HepG2 (cell line): ENCODE measurements at regions not wholly inside any gene's neighbourhood (a gene's known extent, or its start where the extent isn't known, plus 50 kb on each side); places are given as distances from the start of the nearest gene placed in this dataset.

Source experiments
- CTCF ChIP-seq: sonication (generic); formaldehyde crosslinking; IDR thresholded peaks from 2 replicates; pipeline ENCODE4 v1.5.0; 2020; ENCODE audit warnings: mild to moderate bottlenecking, missing genetic modification reagents, moderate library complexity
- GTF3A ChIP-seq: sonication (generic); formaldehyde crosslinking; conservative IDR thresholded peaks from 2 replicates; pipeline ENCODE4 v1.4.0; 2020; ENCODE audit warnings: mild to moderate bottlenecking, missing genetic modification reagents
- HNRNPK ChIP-seq: fragments of 200-400 bp; formaldehyde crosslinking; IDR thresholded peaks from 2 replicates; pipeline ENCODE4 v1.6.1; 2018; ENCODE audit warnings: low read length, low read depth, moderate library complexity, mild to moderate bottlenecking; ENCODE audit not compliant: poor library complexity, severe bottlenecking
- MNT ChIP-seq: fragments of 450-650 bp; IDR thresholded peaks from 2 replicates; pipeline ENCODE4 v1.6.1; 2016
- MTF1 ChIP-seq: sonication (generic); formaldehyde crosslinking; IDR thresholded peaks from 2 replicates; pipeline ENCODE4 v1.5.0; 2020; ENCODE audit warnings: missing genetic modification reagents
- MXD4 ChIP-seq: IDR thresholded peaks from 2 replicates; pipeline ENCODE4 v1.6.1; 2016; ENCODE audit warnings: mild to moderate bottlenecking, missing biosample characterization, missing genetic modification reagents
- POLR2A ChIP-seq, 2 experiments: IDR thresholded peaks; 2 replicates each; pipeline ENCODE4 v1.6.1; 2011; ENCODE audit warnings: low read depth in 2 of 2, low read length in 2 of 2, mild to moderate bottlenecking in 1 of 2, moderate library complexity in 1 of 2; ENCODE audit not compliant: insufficient read depth in 1 of 2
- SP1 ChIP-seq, 2 experiments: fragments of 450-650 bp in 1 of 2; sonication (generic) in 1 of 2; formaldehyde crosslinking in 1 of 2; IDR thresholded peaks; 2 replicates each; pipeline versions ENCODE4 v1.4.0 to v1.6.1; 2016 to 2020; ENCODE audit warnings: missing genetic modification reagents in 1 of 2
- SUZ12 ChIP-seq: fragments of 150-350 bp; IDR thresholded peaks from 2 replicates; pipeline ENCODE4 v1.6.1; 2014; ENCODE audit warnings: low read depth, low read length
- ZBTB3 ChIP-seq: sonication (generic); formaldehyde crosslinking; IDR thresholded peaks from 2 replicates; pipeline ENCODE4 v1.4.0; 2020; ENCODE audit warnings: low read depth, mild to moderate bottlenecking, moderate library complexity, missing genetic modification reagents, borderline replicate concordance
- ZNF143 ChIP-seq: sonication (generic); formaldehyde crosslinking; IDR thresholded peaks from 2 replicates; pipeline ENCODE4 v1.4.0; 2020; ENCODE audit warnings: missing genetic modification reagents
- ZNF335 ChIP-seq: sonication (generic); formaldehyde crosslinking; IDR thresholded peaks from 2 replicates; pipeline ENCODE4 v1.4.0; 2020; ENCODE audit warnings: missing genetic modification reagents
- ZNF362 ChIP-seq: sonication (generic); formaldehyde crosslinking; IDR thresholded peaks from 2 replicates; pipeline ENCODE4 v1.4.0; 2020; ENCODE audit warnings: missing genetic modification reagents, mild to moderate bottlenecking, borderline replicate concordance

GRCh38 chr18:68060871-68061270, 544.4 kb upstream of the DSEL start:
- TF ChIP-seq MXD4 (CRISPR knock-in tag) (no peak), SUZ12 (no peak), ZNF362 (no peak), ZNF335 (CRISPR knock-in tag) (no peak), MTF1 (CRISPR knock-in tag) (no peak), POLR2A (IDR thresholded peaks at IDR 0.05; ENCODE audit: insufficient read depth in 1 of 2, low read depth in 2 of 2, low read length in 2 of 2) (no peak), CTCF (CRISPR knock-in tag) (no peak), HNRNPK (no peak), SP1 (IDR thresholded peaks at IDR 0.05) (no peak), SP1 (CRISPR knock-in tag; IDR thresholded peaks at IDR 0.05) (no peak), GTF3A (CRISPR knock-in tag) (no peak), MNT (no peak), ZBTB3 (no peak), ZNF143 (CRISPR knock-in tag) (no peak)
